Effector CD8-positive, alpha-beta T cell (primary cell): ENCODE measurements at regions not wholly inside any gene's neighbourhood (a gene's known extent, or its start where the extent isn't known, plus 50 kb on each side); places are given as distances from the start of the nearest gene placed in this dataset.

ENCODE experiments used
- DNase-seq: peaks from one replicate; lab custom pipeline; 2025; lab: John Stamatoyannopoulos, UW

- no peak for DNase-seq
Observed at GRCh38 chr16:85390511-85391174, 222.5 kb upstream of the GSE1 start.

GRCh38 chr16:85391175-85391707, 221.9 kb upstream of the GSE1 start:
- DNase-seq, result no peak

- no peak for DNase-seq
Observed at GRCh38 chr16:85391769-85392583, 221.1 kb upstream of the GSE1 start.

- DNase-seq, result no peak
Observed at GRCh38 chr16:85392756-85393673, 220.1 kb upstream of the GSE1 start.

GRCh38 chr16:85393674-85394451, 219.3 kb upstream of the GSE1 start:
- DNase-seq, result peak; percentile 56

- DNase-seq, result no peak
Observed at GRCh38 chr16:85394456-85395206, 218.5 kb upstream of the GSE1 start.

GRCh38 chr16:85395207-85395912, 217.8 kb upstream of the GSE1 start:
- DNase-seq, result no peak

GRCh38 chr16:85395913-85396878, 216.9 kb upstream of the GSE1 start:
- DNase-seq, result no peak

- DNase-seq, result no peak
Observed at GRCh38 chr16:85396879-85397871, 215.9 kb upstream of the GSE1 start.

GRCh38 chr16:85398050-85398451, 215.1 kb upstream of the GSE1 start:
- no peak for DNase-seq

GRCh38 chr16:85398688-85399582, 214.2 kb upstream of the GSE1 start:
- DNase-seq, result no peak

- no peak for DNase-seq
Observed at GRCh38 chr16:85399583-85400284, 213.4 kb upstream of the GSE1 start.

- no peak for DNase-seq
Observed at GRCh38 chr16:85400305-85401205, 212.6 kb upstream of the GSE1 start.

GRCh38 chr16:85401370-85401916, 211.7 kb upstream of the GSE1 start:
- DNase-seq, result no peak
